Fibroblast of pulmonary artery (primary cell): ENCODE measurements at regions not wholly inside any gene's neighbourhood (a gene's known extent, or its start where the extent isn't known, plus 50 kb on each side); places are given as distances from the start of the nearest gene placed in this dataset.

Experiments
- DNase-seq: peaks from one replicate; pipeline ENCODE4 v3.0.0-alpha.2; 2010; ENCODE audit warnings: low read depth
- H3K4me3 ChIP-seq: replicated peaks from 2 replicates; pipeline ENCODE4 v1.5.1; 2011; ENCODE audit warnings: low read depth, mild to moderate bottlenecking, control low read depth, low read length, moderate library complexity
- TF ChIP-seq, protein P1 (sequence below): IDR thresholded peaks from 2 replicates; pipeline ENCODE4 v1.5.1; 2011; ENCODE audit warnings: mild to moderate bottlenecking, control low read depth, low read length, inconsistent platforms; ENCODE audit errors: missing control alignments

DNA sequence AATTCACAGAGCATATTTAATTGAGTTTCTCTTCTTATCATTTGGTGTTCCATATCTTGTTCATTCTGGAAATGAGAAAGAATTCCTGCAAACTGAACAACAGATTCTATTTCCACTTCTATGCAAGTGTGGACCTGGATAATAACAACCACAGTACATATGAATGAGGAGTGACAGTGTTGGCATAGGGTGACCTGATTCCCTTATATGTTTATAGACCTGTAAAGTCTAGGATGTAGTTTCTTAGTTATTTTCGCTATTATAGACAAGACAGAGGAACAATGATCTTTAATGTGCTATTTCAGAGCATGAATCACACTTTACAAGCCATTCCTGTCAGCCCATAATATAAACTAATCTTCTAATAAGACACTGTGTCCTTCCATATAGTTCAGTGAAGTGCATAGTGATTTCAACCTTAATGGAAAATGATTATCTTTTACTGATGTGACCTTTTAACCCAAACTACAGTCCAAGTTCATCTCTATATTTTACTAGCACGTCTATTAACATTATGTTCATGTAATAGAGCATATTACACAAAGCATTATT, 88.2 kb upstream of the FAM174A start:
- H3K4me3 ChIP-seq: no peak overlapping the region
- TF ChIP-seq, protein P1, sequence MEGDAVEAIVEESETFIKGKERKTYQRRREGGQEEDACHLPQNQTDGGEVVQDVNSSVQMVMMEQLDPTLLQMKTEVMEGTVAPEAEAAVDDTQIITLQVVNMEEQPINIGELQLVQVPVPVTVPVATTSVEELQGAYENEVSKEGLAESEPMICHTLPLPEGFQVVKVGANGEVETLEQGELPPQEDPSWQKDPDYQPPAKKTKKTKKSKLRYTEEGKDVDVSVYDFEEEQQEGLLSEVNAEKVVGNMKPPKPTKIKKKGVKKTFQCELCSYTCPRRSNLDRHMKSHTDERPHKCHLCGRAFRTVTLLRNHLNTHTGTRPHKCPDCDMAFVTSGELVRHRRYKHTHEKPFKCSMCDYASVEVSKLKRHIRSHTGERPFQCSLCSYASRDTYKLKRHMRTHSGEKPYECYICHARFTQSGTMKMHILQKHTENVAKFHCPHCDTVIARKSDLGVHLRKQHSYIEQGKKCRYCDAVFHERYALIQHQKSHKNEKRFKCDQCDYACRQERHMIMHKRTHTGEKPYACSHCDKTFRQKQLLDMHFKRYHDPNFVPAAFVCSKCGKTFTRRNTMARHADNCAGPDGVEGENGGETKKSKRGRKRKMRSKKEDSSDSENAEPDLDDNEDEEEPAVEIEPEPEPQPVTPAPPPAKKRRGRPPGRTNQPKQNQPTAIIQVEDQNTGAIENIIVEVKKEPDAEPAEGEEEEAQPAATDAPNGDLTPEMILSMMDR: no peak
- DNase-seq: no peak

DNA sequence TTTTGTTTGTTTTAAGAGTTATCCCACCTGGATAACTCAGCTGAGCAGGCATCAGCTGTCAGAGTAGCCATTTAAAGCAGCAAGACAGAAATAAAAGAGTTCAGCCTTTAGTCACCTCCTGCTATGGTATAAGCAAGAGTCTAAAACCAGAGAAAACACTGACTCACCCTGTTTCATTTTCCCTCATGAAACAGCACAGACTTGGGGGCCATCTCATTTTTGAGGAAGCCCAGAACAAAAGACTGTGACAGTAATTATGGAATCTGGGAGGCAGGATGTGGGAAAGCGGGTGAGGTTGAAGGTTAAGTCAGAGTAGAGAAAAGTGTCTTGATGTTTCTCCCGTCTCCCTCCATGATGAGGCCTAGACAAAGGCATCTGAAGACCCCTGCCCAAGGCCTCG, 90.2 kb upstream of the FAM174A start:
- H3K4me3 ChIP-seq: no peak overlapping the region
- DNase-seq: no peak
- TF ChIP-seq, protein P1: no peak

DNA sequence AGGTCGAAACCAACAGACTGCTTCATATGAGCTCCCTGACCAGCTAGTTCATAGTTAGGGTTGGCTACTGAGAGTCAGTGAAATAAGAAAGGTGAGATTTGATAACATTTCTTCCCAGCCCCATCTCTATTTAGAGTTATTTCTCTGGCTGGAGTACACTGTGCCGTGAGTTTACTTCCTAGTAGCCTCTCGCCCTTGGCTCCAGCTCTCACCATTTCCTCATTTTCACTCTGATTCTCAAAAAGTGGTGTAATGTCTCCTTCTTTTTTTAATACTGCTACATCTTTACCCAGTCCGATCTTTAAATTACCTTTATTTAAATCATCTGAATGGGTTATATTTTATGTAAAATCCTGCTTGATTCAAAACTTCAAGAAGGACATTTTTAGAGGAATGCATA, 100.4 kb upstream of the FAM174A start:
- DNase-seq: no peak
- no peak overlapping the region for H3K4me3 ChIP-seq
- TF ChIP-seq, protein P1: no peak

DNA sequence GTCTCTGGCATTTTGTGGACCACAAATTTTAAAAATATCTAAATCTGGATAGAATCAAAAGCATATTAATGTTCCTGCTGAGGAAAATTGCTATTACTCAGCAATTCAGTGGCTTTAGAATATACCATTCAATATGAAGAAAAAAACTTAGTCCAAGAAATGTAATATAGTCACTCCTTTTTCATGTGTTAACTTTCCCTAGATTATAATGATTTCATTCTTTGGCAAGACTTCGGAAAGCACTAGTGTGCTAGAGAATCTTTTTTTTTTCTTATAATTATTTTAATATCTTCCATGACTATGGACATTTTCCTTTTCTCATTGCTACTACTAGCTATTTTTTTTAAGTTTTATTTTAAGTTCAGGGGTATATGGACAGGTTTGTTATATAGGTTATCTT, 102.4 kb upstream of the FAM174A start:
- no peak overlapping the region for H3K4me3 ChIP-seq
- TF ChIP-seq, protein P1: no peak
- DNase-seq: no peak

DNA sequence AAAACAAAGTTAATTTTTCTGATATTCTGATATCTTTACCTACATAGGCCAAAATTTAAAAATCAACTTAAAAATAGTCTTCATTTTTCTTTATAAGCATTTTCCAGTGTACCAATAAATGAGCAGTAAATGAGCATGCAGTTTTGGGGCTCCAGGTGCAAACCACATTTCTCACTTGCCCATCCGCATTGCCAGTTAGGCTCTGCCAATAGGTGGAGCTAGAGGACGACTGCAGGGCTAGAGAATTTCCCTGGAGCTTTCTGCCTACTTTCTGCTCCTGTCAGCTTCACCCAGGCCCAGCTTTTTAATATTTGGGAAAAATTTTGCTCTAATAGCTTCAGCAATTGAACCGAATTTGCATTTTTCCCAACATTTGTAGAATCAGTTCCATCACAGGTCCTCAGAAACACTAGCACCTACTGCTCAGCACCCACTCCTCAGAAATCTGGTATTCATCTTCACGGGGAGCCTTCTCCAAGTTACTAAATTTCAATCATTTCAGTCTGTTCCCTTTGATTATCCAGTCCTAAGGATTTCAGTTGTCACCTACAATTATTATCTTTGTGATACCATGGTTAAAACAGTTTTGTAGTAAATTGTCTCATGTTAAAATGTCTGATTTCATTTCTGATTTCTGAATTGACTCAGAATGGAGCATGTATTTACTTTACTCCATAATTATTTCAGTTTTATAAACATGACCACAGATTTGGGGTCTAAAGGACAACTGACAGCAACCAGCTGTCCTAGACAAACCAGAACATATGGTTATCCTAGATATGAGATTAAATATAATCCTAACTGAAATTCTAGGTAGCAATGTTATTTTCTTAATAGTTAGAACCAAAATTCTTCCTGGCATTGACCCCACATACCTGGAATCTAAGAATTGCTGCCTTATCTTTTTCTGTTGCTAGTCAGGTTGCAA, 104.6 kb upstream of the FAM174A start:
- H3K4me3 ChIP-seq: no peak overlapping the region
- TF ChIP-seq, protein P1: peak; percentile 100
- peak; percentile 53 for DNase-seq

DNA sequence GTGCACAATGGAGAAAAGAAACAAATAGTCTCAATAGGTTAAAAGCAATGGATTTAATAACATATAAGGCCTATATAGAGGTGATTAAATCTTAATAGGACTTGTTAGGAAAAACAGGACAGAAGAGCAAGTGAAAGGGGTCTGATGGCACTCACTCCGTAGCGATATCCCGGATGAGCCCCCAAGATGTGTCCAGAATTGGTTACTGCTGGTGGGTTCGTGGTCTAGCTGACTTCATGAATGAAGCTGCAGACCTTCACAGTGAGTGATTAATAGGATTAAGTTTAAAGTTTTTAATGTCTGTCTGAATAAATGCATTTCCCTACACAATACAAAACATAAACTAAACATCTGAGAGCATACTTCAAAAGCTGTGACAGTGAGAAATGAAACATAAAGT, 110.4 kb upstream of the FAM174A start:
- TF ChIP-seq, protein P1: no peak
- H3K4me3 ChIP-seq: no peak overlapping the region
- no peak for DNase-seq

DNA sequence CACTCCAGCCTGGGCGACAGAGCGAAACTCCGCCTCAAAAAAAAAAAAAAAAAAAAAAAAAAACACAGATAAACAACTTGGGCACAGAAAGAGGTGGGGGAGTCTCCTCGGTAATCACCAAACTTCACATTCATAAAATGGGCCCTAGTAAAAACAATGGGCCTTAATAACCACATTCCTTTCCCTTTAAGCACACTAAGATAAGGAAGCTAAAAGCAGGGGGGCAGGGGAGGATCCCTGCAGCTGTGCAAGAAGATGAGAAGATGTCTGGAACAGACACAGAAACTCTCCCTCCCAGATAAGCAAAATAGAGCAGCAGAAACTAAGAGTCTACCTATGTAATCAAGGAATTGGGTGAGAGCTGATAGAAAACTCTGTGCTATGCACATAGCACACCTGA, 111.2 kb upstream of the FAM174A start:
- TF ChIP-seq, protein P1: no peak
- DNase-seq: peak; percentile 33
- no peak overlapping the region for H3K4me3 ChIP-seq
